PC-9 (cell line): ENCODE measurements at regions not wholly inside any gene's neighbourhood (a gene's known extent, or its start where the extent isn't known, plus 50 kb on each side); places are given as distances from the start of the nearest gene placed in this dataset.

Experiments used
- EZH2 ChIP-seq: fragments of 200-600 bp; sonication (generic); IDR thresholded peaks from 2 replicates; pipeline ENCODE4 v1.8.0; 2017; ENCODE audit warnings: antibody characterized with exemption, low read depth
- TF ChIP-seq, protein P1 (sequence below): fragments of 200-600 bp; sonication (generic); conservative IDR thresholded peaks from 2 replicates; pipeline ENCODE4 v1.6.1; 2017; ENCODE audit warnings: mixed run types, antibody characterized with exemption, mild to moderate bottlenecking, moderate library complexity

GRCh38 chrX:30990361-30990760, 81.5 kb downstream of the FTHL17 start:
- TF ChIP-seq, protein P1, sequence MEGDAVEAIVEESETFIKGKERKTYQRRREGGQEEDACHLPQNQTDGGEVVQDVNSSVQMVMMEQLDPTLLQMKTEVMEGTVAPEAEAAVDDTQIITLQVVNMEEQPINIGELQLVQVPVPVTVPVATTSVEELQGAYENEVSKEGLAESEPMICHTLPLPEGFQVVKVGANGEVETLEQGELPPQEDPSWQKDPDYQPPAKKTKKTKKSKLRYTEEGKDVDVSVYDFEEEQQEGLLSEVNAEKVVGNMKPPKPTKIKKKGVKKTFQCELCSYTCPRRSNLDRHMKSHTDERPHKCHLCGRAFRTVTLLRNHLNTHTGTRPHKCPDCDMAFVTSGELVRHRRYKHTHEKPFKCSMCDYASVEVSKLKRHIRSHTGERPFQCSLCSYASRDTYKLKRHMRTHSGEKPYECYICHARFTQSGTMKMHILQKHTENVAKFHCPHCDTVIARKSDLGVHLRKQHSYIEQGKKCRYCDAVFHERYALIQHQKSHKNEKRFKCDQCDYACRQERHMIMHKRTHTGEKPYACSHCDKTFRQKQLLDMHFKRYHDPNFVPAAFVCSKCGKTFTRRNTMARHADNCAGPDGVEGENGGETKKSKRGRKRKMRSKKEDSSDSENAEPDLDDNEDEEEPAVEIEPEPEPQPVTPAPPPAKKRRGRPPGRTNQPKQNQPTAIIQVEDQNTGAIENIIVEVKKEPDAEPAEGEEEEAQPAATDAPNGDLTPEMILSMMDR, result no peak
- no peak for TF ChIP-seq EZH2
